Left renal pelvis (tissue), 4 donors: ENCODE measurements at regions not wholly inside any gene's neighbourhood (a gene's known extent, or its start where the extent isn't known, plus 50 kb on each side); places are given as distances from the start of the nearest gene placed in this dataset.
"Not testable (repeated sequence)": the region's sequence is repeated elsewhere in the genome, so short reads cannot be mapped to it uniquely, and the experiment has no call there.

Experiments
- DNase-seq, 4 donors: peaks; one replicate each; pipeline ENCODE4 v3.0.0-alpha.2; 2013; ENCODE audit warnings: low read depth in 4 of 4, low spot score in 3 of 4

DNA sequence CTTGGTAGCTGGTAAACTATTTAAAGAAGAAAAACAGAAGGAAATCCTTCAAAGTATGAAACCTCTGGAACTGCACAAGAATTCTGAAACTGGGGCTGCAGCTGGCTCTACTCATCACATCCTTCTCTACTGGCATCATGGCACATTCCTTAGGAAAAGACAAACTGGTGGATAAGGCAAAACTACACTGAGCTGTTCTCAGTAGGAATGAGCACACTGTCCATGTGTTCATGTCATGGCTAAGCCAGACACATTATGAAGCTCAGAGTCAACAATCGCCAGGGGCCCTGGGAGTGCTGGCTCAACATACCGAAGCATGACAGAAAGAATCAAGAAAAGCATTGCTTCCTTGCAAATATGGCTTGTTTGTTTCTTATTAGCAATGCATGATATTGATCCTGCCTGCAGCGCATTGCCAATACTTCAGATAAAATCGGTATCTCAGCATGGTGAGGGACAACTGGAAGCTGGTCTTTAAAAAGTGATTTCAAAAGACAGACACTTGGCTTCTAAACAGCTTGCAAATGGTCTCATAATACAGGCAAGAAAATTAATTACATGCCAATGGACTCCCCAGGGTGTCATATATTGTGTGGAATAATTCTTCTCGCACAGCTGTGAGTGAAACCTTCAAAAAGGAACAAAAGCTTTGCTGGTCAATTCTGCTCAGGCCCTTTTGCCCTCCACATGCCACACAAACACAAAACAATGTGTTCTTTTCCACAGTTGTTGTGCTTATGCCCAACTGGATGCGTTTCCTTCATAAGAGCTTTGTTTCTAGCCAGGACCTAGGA lies 300.2 kb upstream of the VCX start:
- no peak for DNase-seq

- DNase-seq = no peak
Measured at GRCh38 chrX:7522860-7523259, 320.1 kb upstream of the VCX start.

DNA sequence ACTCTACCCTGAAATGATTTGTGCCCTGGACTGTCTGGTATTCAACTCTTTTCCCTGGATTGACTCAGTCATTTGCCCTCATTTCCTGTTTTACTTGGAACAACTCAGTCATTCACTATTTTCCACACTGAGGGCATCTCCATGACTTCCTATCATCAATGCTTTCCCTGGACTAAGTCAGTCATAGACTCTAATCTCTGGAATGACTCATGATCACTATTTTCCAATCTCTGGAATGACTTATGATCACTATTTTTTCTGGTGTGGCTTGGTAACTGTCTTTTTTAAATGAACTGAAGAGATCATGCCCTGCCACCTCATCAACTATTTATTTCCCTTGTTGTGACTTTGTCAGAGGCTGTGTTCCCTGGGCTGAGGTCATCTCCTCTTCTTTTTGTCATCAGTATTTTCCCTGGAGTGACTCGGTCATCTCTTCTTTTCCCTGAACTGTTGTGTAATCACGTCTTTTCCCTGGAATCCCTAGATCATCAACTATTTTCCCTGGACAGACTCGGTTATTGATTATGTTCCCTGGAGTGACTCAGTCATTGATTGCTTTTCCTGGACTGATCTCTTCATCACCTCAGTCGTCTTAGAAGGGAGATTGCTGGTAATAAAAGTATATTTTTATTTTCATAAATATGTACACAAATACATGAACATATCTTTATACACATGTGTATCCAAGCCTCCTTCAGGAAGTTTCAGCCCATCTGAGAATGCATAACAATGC lies 327.1 kb upstream of the VCX start:
- DNase-seq = no peak

DNA sequence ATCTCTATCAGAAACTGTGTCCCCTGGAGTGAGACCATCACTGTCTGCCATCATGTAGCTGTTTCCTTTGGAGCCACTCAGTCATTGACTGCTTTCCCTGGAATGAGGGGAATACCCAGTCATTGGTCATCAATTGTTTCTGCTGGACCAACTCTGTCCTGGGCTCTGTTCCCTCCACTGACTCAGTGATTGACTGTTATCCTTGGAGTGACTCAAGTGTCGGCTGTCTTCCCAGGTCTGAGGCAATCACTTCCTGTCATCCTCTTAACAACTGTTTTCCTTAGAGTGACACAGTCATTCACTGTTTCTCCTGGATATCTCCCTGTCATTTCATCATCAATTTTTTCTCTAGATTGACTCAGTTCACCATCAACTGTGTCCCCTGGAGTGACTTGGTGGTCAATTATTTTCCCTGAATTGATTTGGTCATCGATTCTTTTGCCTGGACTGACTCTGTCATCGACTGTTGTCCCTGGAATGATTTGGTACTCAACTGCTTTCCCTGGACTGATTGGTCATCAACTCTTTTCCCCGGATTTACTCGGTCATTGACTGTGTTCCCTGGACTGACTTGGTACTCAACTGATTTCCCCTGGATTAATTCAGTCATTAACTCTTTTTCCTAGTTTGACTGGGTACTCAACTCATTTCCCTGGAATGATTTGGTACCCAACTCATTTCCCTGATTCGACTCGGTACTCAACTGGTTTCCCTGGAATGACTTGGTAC lies 327.9 kb upstream of the VCX start:
- DNase-seq = no peak

DNA sequence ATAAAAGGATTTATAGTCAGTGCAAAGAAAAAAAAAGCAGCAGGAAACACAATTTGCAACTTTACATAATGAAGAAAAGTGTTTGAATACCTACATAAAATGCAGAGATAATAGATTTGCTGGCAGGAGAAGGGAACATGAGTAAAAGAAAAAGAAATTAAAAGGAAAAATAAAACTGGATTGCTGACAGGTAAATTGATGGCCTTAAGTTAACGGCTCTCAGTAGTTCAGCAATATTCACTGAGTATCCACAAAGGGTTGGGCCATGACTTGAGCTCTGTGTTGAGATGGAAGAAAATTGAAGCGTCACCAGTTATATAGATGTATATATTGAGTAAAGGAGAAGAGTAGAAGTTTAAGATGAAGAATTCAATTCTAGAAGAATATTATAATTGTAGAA lies 330.1 kb upstream of the VCX start:
- no peak for DNase-seq

DNA sequence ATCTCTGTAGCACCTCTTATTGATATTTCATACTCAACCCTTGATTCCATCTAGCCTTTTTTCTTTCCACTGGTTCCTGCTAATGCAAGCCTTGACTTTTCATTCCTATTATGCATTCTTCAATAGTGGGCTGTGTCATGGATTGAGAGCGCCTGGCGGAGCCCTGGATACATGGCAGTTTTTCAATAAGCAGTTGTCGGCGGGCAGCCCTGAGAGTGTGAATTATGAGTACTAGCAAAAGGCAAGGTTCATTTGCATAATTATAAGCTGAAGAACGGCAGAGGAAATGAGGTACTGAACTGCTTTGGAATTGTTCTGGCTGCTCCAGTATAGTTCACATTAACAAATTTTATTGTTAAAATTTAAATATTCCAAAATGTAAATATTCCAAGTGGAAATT lies 339.7 kb upstream of the VCX start:
- DNase-seq = no peak

DNA sequence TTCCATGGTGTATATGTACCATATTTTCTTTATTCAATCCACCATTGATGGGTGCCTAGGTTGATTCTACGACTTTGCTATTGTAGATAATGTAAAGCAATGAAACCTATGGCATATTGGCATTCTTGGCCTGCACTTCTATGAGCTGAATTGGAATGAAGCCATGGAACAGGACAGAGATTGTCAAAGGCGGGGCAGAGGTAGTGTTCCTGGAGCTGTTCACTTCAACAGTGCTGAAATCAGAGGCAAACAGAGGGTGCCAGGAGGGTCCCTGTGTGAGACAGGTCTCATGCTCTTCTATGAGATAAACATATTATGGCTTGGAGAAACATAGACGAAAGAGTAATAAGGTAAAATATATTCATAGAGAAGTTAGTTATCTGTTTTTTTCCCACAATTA lies 342.6 kb upstream of the VCX start:
- no peak for DNase-seq

GRCh38 chrX:7486505-7486904 lies 338.6 kb upstream of the PUDP start:
- no peak for DNase-seq

- no peak for DNase-seq
Measured at GRCh38 chrX:7485061-7485460, 337.1 kb upstream of the PUDP start.

GRCh38 chrX:7480721-7481120 lies 332.8 kb upstream of the PUDP start:
- DNase-seq = no peak

- DNase-seq = no peak
Measured at GRCh38 chrX:7462110-7462509, 314.2 kb upstream of the PUDP start.

- not testable (repeated sequence) for DNase-seq
Measured at GRCh38 chrX:7461051-7461450, 313.1 kb upstream of the PUDP start.

DNA sequence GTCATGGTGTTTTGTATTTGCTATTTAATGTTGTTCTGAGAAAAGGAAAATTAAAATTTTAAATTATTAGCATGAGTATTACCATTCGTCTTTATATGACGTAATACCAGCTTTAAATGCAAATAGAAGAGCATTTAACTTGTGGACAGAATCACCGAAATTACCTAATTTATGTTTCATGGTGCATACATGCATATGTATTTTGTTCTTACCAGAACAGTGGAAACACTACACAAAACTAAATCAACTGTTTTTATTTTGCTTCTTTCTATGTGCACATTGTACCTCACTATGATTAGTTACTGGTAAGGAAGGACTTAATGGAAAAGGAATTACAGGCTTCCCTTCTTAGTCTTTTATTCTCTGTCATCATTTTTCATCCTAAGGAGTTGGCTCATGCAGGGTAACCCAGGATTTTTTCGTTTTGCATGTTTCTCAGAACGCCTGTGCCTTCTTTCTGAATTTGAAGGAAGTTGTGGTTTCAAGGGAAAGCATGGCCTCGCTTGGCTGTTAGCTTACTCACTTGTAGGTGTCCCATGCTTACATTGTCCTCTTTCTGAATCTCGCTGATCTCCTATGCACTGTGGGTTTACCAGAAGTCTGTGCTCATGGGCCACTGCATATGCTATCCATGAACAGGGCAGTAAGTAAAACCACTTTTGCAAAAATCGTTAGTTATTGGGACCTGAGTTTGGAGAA lies 300.0 kb upstream of the PUDP start:
- DNase-seq = no peak

- DNase-seq = no peak
Measured at GRCh38 chrX:7446815-7447214, 298.9 kb upstream of the PUDP start.

DNA sequence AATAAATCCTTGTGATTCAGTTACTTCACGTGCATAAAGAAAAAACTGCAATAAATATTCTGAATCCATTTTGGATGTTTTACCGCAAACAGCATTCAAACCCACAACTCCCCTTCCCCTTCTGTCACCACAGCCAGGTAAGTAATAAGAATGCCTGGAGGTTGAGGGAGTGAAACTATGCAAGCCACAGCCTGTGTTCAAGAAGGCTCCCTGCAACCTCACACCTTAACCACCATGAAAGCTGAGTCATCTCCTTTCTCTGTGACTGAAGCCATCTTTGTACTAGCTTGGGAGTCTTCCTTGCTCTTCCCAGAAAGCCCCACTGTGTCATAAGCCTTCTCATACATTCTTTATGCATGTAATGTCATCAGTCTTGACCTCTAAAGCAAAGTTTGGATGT lies 297.0 kb upstream of the PUDP start:
- DNase-seq = no peak

DNA sequence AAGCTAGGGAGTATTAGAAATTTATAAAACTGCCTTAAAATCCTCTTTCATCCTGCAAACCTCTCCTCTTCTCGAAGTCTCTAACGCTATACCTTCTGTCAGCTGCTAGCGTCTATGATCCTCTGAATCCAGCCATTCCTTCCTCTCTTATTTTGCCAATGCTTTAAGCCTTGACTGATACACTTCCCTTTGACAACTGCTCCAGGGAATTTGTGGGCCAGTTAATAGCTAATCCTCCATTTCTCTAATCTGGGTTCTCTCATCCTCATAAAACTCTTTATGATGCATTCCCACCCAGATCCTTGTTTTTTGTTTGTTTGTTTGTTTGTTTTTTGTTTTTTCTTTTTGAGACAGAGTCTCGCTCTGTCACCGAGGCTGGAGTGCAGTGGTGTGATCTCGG lies 293.6 kb upstream of the PUDP start:
- no peak for DNase-seq

GRCh38 chrX:7435822-7436221 lies 287.9 kb upstream of the PUDP start:
- no peak for DNase-seq

DNA sequence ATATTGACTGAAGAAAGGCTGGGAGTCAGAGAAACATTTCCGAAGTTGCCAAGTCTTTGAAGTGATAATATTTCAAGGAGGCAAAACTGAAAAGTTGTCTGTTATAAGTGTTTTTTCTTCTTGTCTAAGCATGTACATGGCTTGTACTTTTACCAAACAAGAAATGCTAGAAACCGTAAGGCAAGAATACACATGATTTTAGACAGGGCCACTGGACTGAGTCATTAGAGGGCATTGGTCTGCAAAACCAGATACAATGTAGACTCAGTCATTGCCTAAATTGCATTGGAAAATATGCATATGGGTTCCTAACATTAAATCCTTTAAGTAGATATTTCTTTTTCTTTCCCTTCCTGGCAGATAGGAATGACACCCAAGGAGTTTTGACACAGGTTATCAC lies 284.9 kb upstream of the PUDP start:
- no peak for DNase-seq

GRCh38 chrX:7420717-7421116 lies 272.8 kb upstream of the PUDP start:
- no peak for DNase-seq

DNA sequence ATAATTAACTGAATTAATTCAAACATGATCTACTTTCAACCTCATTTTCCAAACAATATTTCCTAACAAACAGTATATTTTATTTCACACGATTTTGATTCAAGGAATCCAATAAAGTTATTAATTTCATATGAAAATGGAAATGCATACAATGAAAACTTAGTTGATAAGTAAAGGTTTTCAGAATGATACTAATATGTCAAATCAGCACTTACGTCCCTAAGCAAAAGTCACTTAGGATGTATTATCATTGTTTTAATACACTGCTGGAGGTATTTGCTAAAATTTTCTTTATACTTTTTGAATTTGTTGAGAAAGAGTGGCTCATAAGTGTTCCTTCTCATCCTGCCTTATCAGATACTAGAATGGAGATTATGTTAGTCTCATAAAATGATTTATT lies 266.8 kb upstream of the PUDP start:
- DNase-seq = no peak

GRCh38 chrX:7412840-7413239 lies 264.9 kb upstream of the PUDP start:
- no peak for DNase-seq
